NCI-H2029 (cell line): ENCODE measurements at regions not wholly inside any gene's neighbourhood (a gene's known extent, or its start where the extent isn't known, plus 50 kb on each side); places are given as distances from the start of the nearest gene placed in this dataset.
"Not testable (repeated sequence)": the region's sequence is repeated elsewhere in the genome, so short reads cannot be mapped to it uniquely, and the experiment has no call there.

Experiments
- DNase-seq: peaks from one replicate; lab custom pipeline; 2025; lab: John Stamatoyannopoulos, UW

GRCh38 chr13:56713656-56714055 lies 427.1 kb upstream of the PRR20A start:
- DNase-seq, result no peak

GRCh38 chr13:56718791-56719190 lies 421.9 kb upstream of the PRR20A start:
- no peak for DNase-seq

- no peak for DNase-seq
These were observed 419.9 kb upstream of the PRR20A start for GRCh38 chr13:56720841-56721240.

- no peak for DNase-seq
These were observed 405.2 kb upstream of the PRR20A start for GRCh38 chr13:56735537-56735942.

- no peak for DNase-seq
These were observed 403.8 kb upstream of the PRR20A start for GRCh38 chr13:56736966-56737365.

GRCh38 chr13:56752636-56753035 lies 388.1 kb upstream of the PRR20A start:
- DNase-seq, result no peak

- no peak for DNase-seq
These were observed 385.4 kb upstream of the PRR20A start for GRCh38 chr13:56755181-56755935.

GRCh38 chr13:56763333-56763732 lies 377.4 kb upstream of the PRR20A start:
- not testable (repeated sequence) for DNase-seq

- DNase-seq, result no peak
These were observed 367.6 kb upstream of the PRR20A start for GRCh38 chr13:56773148-56773547.

GRCh38 chr13:56789527-56789926 lies 351.2 kb upstream of the PRR20A start:
- DNase-seq, result no peak

GRCh38 chr13:56837161-56837560 lies 303.6 kb upstream of the PRR20A start:
- no peak for DNase-seq

- DNase-seq, result no peak
These were observed 289.9 kb upstream of the PRR20A start for GRCh38 chr13:56850852-56851251.

- no peak for DNase-seq
These were observed 279.2 kb upstream of the PRR20A start for GRCh38 chr13:56861476-56861875.

- no peak for DNase-seq
These were observed 276.3 kb upstream of the PRR20A start for GRCh38 chr13:56864451-56864850.

- no peak for DNase-seq
These were observed 275.3 kb upstream of the PRR20A start for GRCh38 chr13:56865416-56865815.

- DNase-seq, result no peak
These were observed 271.0 kb upstream of the PRR20A start for GRCh38 chr13:56869671-56870070.

GRCh38 chr13:56886398-56886797 lies 254.3 kb upstream of the PRR20A start:
- DNase-seq, result peak; percentile 15

GRCh38 chr13:56888455-56888854 lies 252.3 kb upstream of the PRR20A start:
- no peak for DNase-seq

GRCh38 chr13:56893843-56894242 lies 246.9 kb upstream of the PRR20A start:
- DNase-seq, result no peak

- DNase-seq, result no peak
These were observed 240.0 kb upstream of the PRR20A start for GRCh38 chr13:56900549-56901279.

GRCh38 chr13:56902276-56902675 lies 238.4 kb upstream of the PRR20A start:
- no peak for DNase-seq

- no peak for DNase-seq
These were observed 236.9 kb upstream of the PRR20A start for GRCh38 chr13:56903710-56904282.

- DNase-seq, result no peak
These were observed 233.8 kb upstream of the PRR20A start for GRCh38 chr13:56906909-56907308.
